Prostate gland (tissue), 2 donors: ENCODE measurements at regions not wholly inside any gene's neighbourhood (a gene's known extent, or its start where the extent isn't known, plus 50 kb on each side); places are given as distances from the start of the nearest gene placed in this dataset.

Experiments
- CTCF ChIP-seq, 4 experiments: fragments of 200-600 bp in 2 of 4; fragments of 450-650 bp in 2 of 4; sonication (generic) in 2 of 4; IDR thresholded peaks; 1 replicate in 3 of 4; 2 replicates in 1 of 4; pipeline ENCODE4 v1.5.1; 2016 to 2019; ENCODE audit warnings: antibody characterized with exemption in 4 of 4, mild to moderate bottlenecking in 2 of 4, moderate library complexity in 2 of 4
- POLR2A ChIP-seq: fragments of 450-650 bp; IDR thresholded peaks from one replicate; pipeline ENCODE4 v1.6.1; 2016; ENCODE audit warnings: antibody characterized with exemption, mild to moderate bottlenecking

DNA sequence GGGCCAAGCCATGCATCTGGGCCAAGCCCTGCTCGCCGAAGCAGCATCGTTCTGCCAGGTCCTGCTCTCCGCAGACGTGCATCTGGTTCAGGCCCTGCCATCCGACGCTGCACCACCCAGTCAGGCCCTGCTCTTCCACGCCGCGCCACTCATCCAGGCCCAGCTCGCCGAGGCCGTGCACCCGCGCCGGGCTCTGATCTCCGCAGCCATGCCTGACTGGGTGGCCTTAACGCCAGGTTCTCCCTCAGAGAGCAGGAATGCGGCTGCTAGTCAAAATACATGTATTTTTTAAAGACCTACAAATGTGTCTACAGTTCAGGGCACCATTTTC lies 891.1 kb upstream of the CTNND2 start:
- TF ChIP-seq CTCF (IDR thresholded peaks at IDR 0.05), result no peak
- TF ChIP-seq POLR2A, result no peak
